K562 (cell line): ENCODE measurements at regions not wholly inside any gene's neighbourhood (a gene's known extent, or its start where the extent isn't known, plus 50 kb on each side); places are given as distances from the start of the nearest gene placed in this dataset.
A peak's percentile ranks its signal among the peaks of the same experiment; 100 is the strongest.
"Not testable (repeated sequence)": the region's sequence is repeated elsewhere in the genome, so short reads cannot be mapped to it uniquely, and the experiment has no call there.

Experiments used
- ATAC-seq: fragments of 200-7000 bp; cut with Tn5 transposase; 3 replicates; pipeline ENCODE4 v1.9.1; 2020; ENCODE audit warnings: moderate library complexity
- BruUV-seq: library from RNA; stranded (reverse); fragments of 400-500 nt; replicated peaks from 2 replicates; lab custom pipeline; 2021; lab: Mats Ljungman, UMichigan
- CTCF ChIA-PET: fragments of 300-600 bp; formaldehyde crosslinking; extraction: SDS; loops from one replicate; lab custom pipeline; 2021; ENCODE audit warnings: low intra/inter-chr PET ratio; lab: Yijun Ruan, JAX
- POLR2A ChIA-PET: fragments of 300-600, 350-650 bp; sonication (Branson Sonifier 250); formaldehyde crosslinking; extraction: SDS; loops from one replicate; lab custom pipeline; 2021; ENCODE audit warnings: antibody characterized with exemption, inconsistent platforms; lab: Yijun Ruan, JAX
- DNase-seq, 4 experiments: peaks; one replicate each; pipeline versions ENCODE4 v3.0.0 to v3.0.0-alpha.2; 2011 to 2018; ENCODE audit warnings: low spot score in 3 of 4, mixed read lengths in 3 of 4; ENCODE audit errors: extremely low read depth in 1 of 4
- FAIRE-seq: peaks from 2 replicates; lab custom pipeline; 2011; peaks lifted over from hg19 to GRCh38; lab: Jason Lieb, UNC
- H2AFZ ChIP-seq: 2 replicates; pipeline ENCODE4 v1.6.0; 2011; ENCODE audit warnings: low read depth, low read length, control low read depth, inconsistent platforms
- H3K27ac ChIP-seq: fragments of 200-600 bp; 3 replicates; pipeline ENCODE4 v1.8.0; 2011; ENCODE audit warnings: low read depth, mild to moderate bottlenecking, control low read depth, inconsistent platforms, low read length, moderate library complexity, mixed read lengths; ENCODE audit errors: extremely low read depth
- H3K27me3 ChIP-seq, 2 experiments: fragments of 300-600 bp in 1 of 2; 2 replicates in 1 of 2; 3 replicates in 1 of 2; pipeline versions ENCODE4 v1.6.0 to v1.8.0; 2011; ENCODE audit warnings: inconsistent platforms in 2 of 2, low read length in 2 of 2, mild to moderate bottlenecking in 1 of 2, mixed read lengths in 1 of 2, moderate library complexity in 1 of 2; ENCODE audit not compliant: control insufficient read depth in 2 of 2, insufficient read depth in 2 of 2
- H3K36me3 ChIP-seq: fragments of 300-600 bp; 3 replicates; pipeline ENCODE4 v1.8.0; 2011; ENCODE audit warnings: mild to moderate bottlenecking, low read length, inconsistent platforms; ENCODE audit not compliant: control insufficient read depth, insufficient read depth
- H3K4me1 ChIP-seq, 2 experiments: fragments of 200-600 bp in 1 of 2; replicated peaks in 1 of 2; 2 replicates in 1 of 2; 3 replicates in 1 of 2; pipeline versions ENCODE4 v1.5.1 to v1.8.0; 2011; ENCODE audit warnings: inconsistent platforms in 2 of 2, low read length in 2 of 2, mild to moderate bottlenecking in 1 of 2, mixed read lengths in 1 of 2, moderate library complexity in 1 of 2; ENCODE audit not compliant: control insufficient read depth in 2 of 2, insufficient read depth in 2 of 2
- H3K4me2 ChIP-seq: 2 replicates; pipeline ENCODE4 v1.6.1; 2011; ENCODE audit warnings: low read length, control low read depth, inconsistent platforms, mixed read lengths; ENCODE audit not compliant: insufficient read depth
- H3K4me3 ChIP-seq: fragments of 200-600 bp; sonication (generic), shearing (Covaris generic); 2 replicates; pipeline ENCODE4 v1.5.1; 2016; ENCODE audit warnings: control low read depth, inconsistent platforms
- H3K79me2 ChIP-seq: fragments of 200-600 bp; 3 replicates; pipeline ENCODE4 v1.8.0; 2011; ENCODE audit warnings: low read length, inconsistent platforms; ENCODE audit not compliant: control insufficient read depth, insufficient read depth
- H3K9ac ChIP-seq, 2 experiments: 2 replicates each; pipeline versions ENCODE4 v1.6.0 to v1.6.1; 2011; ENCODE audit warnings: low read depth in 2 of 2, low read length in 2 of 2, control low read depth in 1 of 2, inconsistent platforms in 1 of 2, mild to moderate bottlenecking in 1 of 2, mixed read lengths in 1 of 2; ENCODE audit not compliant: insufficient read depth in 1 of 2
- H3K9me1 ChIP-seq: one replicate; pipeline ENCODE4 v1.6.0; 2011; ENCODE audit warnings: inconsistent platforms, mild to moderate bottlenecking, low read length, moderate library complexity; ENCODE audit not compliant: control insufficient read depth, insufficient read depth
- H3K9me3 ChIP-seq: replicated peaks from 2 replicates; pipeline ENCODE4 v1.5.1; 2011; ENCODE audit warnings: low read depth, low read length, inconsistent platforms; ENCODE audit not compliant: control insufficient read depth, insufficient read depth
- H4K20me1 ChIP-seq: replicated peaks from 2 replicates; pipeline ENCODE4 v1.6.1; 2011; ENCODE audit warnings: low read length, inconsistent platforms, mixed read lengths; ENCODE audit not compliant: control insufficient read depth, insufficient read depth
- BCOR ChIP-seq: fragments of 450-650 bp; IDR thresholded peaks from 2 replicates; pipeline ENCODE4 v1.6.1; 2016
- SNIP1 ChIP-seq: fragments of 450-650 bp; IDR thresholded peaks from 2 replicates; pipeline ENCODE4 v1.7.1; 2017; ENCODE audit warnings: low read depth, mild to moderate bottlenecking
- TAL1 ChIP-seq: fragments of 450-650 bp; IDR thresholded peaks from 2 replicates; pipeline ENCODE4 v1.6.1; 2016; ENCODE audit warnings: mild to moderate bottlenecking
- WGBS: fragments of 100-300 bp; shearing (Covaris generic); methylation state at CpG from one replicate; pipeline ENCODE4 v1.1.6; 2016; ENCODE audit warnings: low coverage, mixed read lengths; ENCODE audit not compliant: insufficient coverage; ENCODE audit errors: missing lambda C conversion rate; 5-methylcytosine and 5-hydroxymethylcytosine counted together
- in situ Hi-C: fragments of 300-500 bp; cut with MboI; formaldehyde crosslinking; loops from 4 replicates; pipeline ENCODE4 v1.15.0; 2018; ENCODE audit warnings: inconsistent platforms, mixed read lengths
- intact Hi-C: fragments of 100-400 bp; cut with micrococcal nuclease; formaldehyde crosslinking; loops from 2 replicates; pipeline ENCODE4 v1.14.2; 2022
- TF ChIP-seq, protein P1 (sequence below): sonication (generic); formaldehyde crosslinking; IDR thresholded peaks from 2 replicates; pipeline ENCODE4 v1.8.1; 2023; ENCODE audit warnings: missing genetic modification reagents, mild to moderate bottlenecking, borderline replicate concordance

DNA sequence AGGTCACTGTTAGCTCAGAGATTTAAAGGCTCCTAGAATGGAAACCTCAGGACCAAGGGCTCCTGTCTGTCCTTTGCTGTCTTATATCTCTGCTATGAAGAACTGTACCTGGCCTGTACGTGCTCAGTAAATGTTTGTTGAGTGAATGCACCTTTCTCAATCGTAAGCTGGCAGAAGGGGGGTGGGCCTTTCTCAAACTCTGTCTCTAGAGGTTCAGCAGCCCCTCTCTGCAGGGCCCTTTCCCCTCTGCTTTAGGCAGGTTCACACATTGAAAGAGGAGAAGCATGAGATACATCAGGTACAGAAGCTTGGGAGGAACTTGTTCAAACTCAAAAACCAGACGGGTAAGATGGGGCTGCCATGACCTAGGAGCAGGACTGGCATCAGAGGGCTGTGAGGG is 155.6 kb downstream of the GOLGA6L4 start:
- ChIA-PET POLR2A (no interaction called here), CTCF (no interaction called here)
- H3K9ac ChIP-seq, result no peak overlapping the region
- DNase-seq, result no peak
- no peak overlapping the region for H3K27ac ChIP-seq
- in situ Hi-C loops (no loop called here), intact Hi-C loops (no loop called here)
- TF ChIP-seq, protein P1, sequence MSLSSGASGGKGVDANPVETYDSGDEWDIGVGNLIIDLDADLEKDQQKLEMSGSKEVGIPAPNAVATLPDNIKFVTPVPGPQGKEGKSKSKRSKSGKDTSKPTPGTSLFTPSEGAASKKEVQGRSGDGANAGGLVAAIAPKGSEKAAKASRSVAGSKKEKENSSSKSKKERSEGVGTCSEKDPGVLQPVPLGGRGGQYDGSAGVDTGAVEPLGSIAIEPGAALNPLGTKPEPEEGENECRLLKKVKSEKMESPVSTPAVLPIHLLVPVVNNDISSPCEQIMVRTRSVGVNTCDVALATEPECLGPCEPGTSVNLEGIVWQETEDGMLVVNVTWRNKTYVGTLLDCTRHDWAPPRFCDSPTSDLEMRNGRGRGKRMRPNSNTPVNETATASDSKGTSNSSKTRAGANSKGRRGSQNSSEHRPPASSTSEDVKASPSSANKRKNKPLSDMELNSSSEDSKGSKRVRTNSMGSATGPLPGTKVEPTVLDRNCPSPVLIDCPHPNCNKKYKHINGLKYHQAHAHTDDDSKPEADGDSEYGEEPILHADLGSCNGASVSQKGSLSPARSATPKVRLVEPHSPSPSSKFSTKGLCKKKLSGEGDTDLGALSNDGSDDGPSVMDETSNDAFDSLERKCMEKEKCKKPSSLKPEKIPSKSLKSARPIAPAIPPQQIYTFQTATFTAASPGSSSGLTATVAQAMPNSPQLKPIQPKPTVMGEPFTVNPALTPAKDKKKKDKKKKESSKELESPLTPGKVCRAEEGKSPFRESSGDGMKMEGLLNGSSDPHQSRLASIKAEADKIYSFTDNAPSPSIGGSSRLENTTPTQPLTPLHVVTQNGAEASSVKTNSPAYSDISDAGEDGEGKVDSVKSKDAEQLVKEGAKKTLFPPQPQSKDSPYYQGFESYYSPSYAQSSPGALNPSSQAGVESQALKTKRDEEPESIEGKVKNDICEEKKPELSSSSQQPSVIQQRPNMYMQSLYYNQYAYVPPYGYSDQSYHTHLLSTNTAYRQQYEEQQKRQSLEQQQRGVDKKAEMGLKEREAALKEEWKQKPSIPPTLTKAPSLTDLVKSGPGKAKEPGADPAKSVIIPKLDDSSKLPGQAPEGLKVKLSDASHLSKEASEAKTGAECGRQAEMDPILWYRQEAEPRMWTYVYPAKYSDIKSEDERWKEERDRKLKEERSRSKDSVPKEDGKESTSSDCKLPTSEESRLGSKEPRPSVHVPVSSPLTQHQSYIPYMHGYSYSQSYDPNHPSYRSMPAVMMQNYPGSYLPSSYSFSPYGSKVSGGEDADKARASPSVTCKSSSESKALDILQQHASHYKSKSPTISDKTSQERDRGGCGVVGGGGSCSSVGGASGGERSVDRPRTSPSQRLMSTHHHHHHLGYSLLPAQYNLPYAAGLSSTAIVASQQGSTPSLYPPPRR (CRISPR knock-in tag), result no peak
- TF ChIP-seq BCOR (no peak), SNIP1 (no peak), TAL1 (no peak)
- peaks cover 0 to 3% of the 10 kb centered on the region in 2 experiments; a peak in 2 of 5 replicates for H3K4me1 ChIP-seq
- no peaks in the 10 kb centered on the region for H4K20me1 ChIP-seq
- no peaks in the 10 kb centered on the region for H3K9me1 ChIP-seq
- no peaks in the 10 kb centered on the region for H3K36me3 ChIP-seq
- no peak overlapping the region for H2AFZ ChIP-seq
- no peaks in the 10 kb centered on the region for H3K9me3 ChIP-seq
- H3K27me3 ChIP-seq, result no peaks in the 10 kb centered on the region
- H3K4me3 ChIP-seq, result no peak overlapping the region
- H3K79me2 ChIP-seq, result no peaks in the 10 kb centered on the region
- 0% methylated on average over 3 of the region's 3 CpGs for WGBS
- no peak for ATAC-seq
- no peak for FAIRE-seq
- BruUV-seq, result no TSS peak
- H3K4me2 ChIP-seq, result no peak overlapping the region

DNA sequence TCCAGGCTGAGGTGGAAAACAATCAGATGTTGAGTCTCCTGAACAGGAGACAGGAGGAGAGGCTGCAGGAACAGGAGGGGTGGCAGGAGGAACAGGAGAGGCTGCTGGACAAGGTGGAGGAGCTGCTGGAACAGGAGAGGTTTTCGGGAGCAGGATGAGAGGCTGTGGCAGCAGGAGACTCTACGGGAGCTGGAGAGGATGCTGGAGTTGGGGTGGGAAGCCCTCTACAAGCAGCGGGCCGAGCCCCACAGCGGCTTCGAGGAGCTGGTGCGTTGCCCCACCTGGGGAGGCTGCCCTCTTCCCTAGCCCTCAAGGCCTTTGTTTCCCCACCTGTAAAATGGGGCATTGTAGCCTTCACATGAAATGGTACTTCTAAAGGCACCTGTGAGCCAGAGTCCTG is 156.4 kb downstream of the GOLGA6L4 start:
- intact Hi-C loops, H3K4me3 ChIP-seq, in situ Hi-C loops, H3K9me3 ChIP-seq, CTCF ChIA-PET, ATAC-seq, H3K27me3 ChIP-seq, FAIRE-seq, H3K4me1 ChIP-seq, H3K36me3 ChIP-seq, DNase-seq, H3K79me2 ChIP-seq, POLR2A ChIA-PET, H3K27ac ChIP-seq, H4K20me1 ChIP-seq, H3K9me1 ChIP-seq, H2AFZ ChIP-seq, H3K9ac ChIP-seq, BruUV-seq, H3K4me2 ChIP-seq: not testable (repeated sequence)
- 0% methylated on average over 7 of the region's 7 CpGs for WGBS

DNA sequence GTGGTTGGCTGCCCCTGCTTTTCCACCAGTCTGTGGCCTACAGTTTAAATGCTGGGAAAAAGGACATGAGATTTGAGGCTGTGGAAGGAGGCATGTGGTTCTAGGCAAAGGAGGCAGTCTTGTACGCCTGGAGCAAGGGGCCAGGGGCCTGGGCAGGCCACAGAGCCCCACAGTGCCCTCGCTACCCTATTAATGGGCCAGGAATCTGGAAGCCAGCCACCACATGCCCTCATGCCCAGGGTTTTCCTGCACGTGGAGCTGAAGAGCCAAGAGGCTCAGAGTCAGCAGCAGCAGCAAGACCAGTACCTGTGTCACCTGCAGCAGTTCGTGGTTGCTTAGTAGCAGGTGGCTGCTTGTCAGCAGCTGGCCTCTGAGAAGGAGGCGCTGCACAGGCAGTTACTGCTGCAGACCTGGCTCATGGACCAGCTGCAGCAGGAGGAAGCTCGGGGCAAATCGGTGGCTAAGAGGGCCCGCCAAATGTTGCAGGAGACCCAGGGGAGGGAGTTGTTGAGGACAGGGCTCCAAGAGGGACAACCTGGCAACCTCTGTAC is 157.9 kb downstream of the GOLGA6L4 start:
- H3K27me3 ChIP-seq, FAIRE-seq, H3K27ac ChIP-seq, H4K20me1 ChIP-seq, H2AFZ ChIP-seq, CTCF ChIA-PET, H3K79me2 ChIP-seq, H3K9me1 ChIP-seq, H3K9me3 ChIP-seq, BruUV-seq, H3K4me2 ChIP-seq, intact Hi-C loops, in situ Hi-C loops, H3K36me3 ChIP-seq, H3K4me1 ChIP-seq, H3K9ac ChIP-seq, POLR2A ChIA-PET, H3K4me3 ChIP-seq, DNase-seq: not testable (repeated sequence)
- 5% methylated on average over 8 of the region's 8 CpGs for WGBS
- ATAC-seq, result peak; percentile 49; the same call in 2 of the 3 replicates
